MM.1S (cell line): ENCODE measurements at regions not wholly inside any gene's neighbourhood (a gene's known extent, or its start where the extent isn't known, plus 50 kb on each side); places are given as distances from the start of the nearest gene placed in this dataset.

ENCODE experiments used
- CTCF ChIP-seq: fragments of 300-600 bp; sonication (generic); IDR thresholded peaks from 2 replicates; pipeline ENCODE4 v1.5.1; 2016; ENCODE audit warnings: antibody characterized with exemption, low read length, mixed read lengths
- EZH2 ChIP-seq: fragments of 300-600 bp; sonication (generic); optimal IDR thresholded peaks from 2 replicates; pipeline ENCODE3; 2017; ENCODE audit warnings: low read depth, mild to moderate bottlenecking, antibody characterized with exemption, low read length, mixed read lengths
- EZH2phosphoT487 ChIP-seq: fragments of 300-600 bp; sonication (generic); IDR thresholded peaks from 2 replicates; pipeline ENCODE4 v1.6.1; 2018; ENCODE audit warnings: antibody characterized with exemption, low read length

- TF ChIP-seq CTCF = no peak
- TF ChIP-seq EZH2 = no peak
- no peak for TF ChIP-seq EZH2phosphoT487
These were observed 521.8 kb downstream of the KCNJ2 start for GRCh38 chr17:70691150-70691549.
